HG03097 (cell line): ENCODE measurements at regions not wholly inside any gene's neighbourhood (a gene's known extent, or its start where the extent isn't known, plus 50 kb on each side); places are given as distances from the start of the nearest gene placed in this dataset.

Experiments used
- ATAC-seq: cut with Tn5 transposase; IDR thresholded peaks from one replicate; pipeline ENCODE4 v1.9.1; 2021; ENCODE audit not compliant: unreplicated experiment, low FRiP score

- no peak for ATAC-seq
Observed at GRCh38 chr5:4100739-4101138, 505.1 kb downstream of the IRX1 start.

GRCh38 chr5:4101189-4101588 is 505.6 kb downstream of the IRX1 start:
- no peak for ATAC-seq

GRCh38 chr5:4104831-4105597 is 509.4 kb downstream of the IRX1 start:
- ATAC-seq: no peak

- ATAC-seq: no peak
Observed at GRCh38 chr5:4108690-4109089, 513.1 kb downstream of the IRX1 start.

DNA sequence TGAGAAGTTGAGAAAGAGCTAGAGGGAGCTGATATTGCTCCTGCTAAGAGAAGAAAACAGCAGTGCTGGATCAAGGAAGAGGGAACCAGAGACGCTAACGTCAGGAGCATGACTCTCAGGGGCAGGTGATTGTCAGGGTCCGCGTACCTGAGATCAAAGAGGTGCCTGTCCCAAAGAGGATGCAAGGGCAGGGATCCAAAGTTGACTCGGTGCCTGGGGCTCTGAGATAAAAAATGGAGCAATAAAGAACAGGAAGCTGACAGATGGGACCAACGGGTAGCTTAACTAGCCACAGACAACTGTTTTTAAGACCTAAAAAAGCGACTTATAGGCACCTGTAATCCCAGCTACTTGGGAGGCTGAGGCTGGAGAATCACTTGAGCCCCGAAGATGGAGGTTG is 517.8 kb downstream of the IRX1 start:
- no peak for ATAC-seq

DNA sequence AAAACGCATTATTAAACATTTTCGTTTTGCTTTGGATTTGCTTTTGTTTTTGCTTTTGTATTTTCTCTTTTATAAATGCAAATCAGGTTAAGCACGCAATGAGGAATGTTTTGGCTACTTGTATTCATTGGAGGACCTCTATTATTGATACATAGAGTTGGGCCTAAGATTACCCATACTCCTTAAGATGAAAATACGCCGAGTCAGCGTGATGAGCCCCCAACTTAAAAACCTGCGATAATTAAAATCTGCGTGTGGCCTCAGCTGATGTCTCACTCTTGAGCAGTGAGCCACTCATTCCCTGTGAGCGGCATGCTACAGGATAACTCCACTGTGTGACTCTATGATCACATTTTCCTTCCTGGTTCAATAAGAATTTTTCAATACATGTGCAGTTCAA is 518.3 kb downstream of the IRX1 start:
- ATAC-seq: no peak

GRCh38 chr5:4114452-4114851 is 518.8 kb downstream of the IRX1 start:
- no peak for ATAC-seq

DNA sequence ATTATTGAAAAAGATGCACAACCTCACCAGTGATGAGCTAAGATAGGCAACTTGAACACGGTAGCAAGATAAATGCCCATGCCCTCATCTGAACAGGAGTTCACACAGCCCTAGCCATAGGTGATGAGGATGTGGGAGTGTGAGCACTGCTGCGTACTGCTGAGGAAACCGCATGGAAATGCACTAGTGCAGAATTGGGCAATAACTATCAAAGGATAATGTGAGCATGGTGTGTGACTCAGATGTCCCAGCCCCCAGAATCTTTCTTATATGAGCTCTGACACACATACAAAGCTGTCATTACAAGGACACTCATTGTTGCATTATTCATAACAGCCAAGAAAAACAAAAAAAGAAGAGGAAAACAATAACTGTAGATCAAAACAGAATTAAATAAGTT is 521.2 kb downstream of the IRX1 start:
- ATAC-seq: no peak

DNA sequence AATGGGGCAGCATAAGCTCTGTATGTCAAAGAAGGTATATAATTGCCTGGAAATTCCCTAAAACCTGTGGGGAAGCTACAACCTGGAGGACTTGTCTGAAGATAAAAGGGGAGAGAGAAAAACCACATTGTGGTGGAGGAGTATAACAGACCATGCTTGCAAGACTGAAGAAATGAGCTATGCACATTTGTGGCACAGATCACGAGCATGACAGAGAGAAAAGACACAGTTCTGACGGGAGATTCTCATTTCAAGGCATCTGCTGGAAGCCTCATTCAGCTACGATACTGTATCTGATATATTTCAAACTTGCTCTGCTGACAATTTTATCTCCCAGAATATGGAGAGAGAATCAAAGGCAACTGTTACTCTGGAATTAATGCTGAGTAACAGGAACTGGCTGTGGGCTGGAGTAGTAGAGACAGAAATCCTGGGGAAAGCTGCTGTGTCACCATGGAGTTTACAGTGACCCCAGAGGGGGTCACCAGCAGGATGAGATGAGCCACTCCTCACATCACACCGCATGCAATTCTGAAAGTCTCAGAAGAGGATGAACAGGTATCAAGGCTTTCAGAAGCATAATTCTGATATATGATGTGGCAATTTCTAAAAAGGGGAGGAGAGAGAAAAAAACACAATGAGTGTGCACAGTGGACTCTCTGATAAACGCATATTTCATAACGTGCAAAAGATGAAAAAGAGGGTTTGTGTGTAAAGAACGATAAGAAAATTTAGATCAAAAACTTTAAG is 528.8 kb downstream of the IRX1 start:
- ATAC-seq: no peak

DNA sequence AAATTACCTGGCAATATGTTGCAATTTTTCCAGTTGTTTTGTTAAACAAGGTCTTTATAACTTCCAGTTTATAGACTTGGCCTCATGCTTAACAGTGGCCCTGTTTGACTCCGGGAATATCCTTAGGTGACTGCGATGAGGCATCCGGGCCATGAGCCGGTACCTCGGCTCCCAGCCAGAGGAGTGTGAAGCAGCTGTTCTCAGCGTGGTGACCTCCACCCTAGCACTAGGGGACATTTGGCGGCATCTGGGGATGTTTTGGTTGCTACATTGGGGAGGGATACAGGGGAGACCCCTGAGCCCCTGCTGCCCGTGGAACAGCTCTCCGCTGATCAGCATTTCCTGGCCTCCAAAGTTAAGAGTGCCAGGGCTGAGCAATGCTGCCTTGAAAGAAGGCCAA is 533.4 kb downstream of the IRX1 start:
- no peak for ATAC-seq

DNA sequence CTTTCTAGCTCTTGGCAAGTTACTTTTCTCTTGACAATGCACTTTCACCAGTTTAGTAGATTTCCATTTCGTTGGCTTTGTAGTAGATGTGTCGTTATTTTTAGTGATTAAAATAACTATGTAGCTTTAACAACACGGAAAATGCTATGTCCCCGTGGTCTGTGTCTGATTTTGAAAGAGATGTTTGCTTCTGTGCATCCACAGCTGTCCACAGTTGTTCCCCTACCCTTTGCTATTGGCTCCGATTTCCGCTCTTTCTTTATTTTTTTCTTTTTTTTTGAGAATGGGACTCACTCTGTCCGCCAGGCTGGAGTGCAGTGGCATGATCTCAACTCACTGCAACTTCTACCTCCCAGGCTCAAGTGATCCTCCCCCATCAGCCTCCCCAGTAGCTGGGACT is 533.9 kb downstream of the IRX1 start:
- no peak for ATAC-seq

GRCh38 chr5:4130819-4131218 is 535.2 kb downstream of the IRX1 start:
- ATAC-seq: no peak

DNA sequence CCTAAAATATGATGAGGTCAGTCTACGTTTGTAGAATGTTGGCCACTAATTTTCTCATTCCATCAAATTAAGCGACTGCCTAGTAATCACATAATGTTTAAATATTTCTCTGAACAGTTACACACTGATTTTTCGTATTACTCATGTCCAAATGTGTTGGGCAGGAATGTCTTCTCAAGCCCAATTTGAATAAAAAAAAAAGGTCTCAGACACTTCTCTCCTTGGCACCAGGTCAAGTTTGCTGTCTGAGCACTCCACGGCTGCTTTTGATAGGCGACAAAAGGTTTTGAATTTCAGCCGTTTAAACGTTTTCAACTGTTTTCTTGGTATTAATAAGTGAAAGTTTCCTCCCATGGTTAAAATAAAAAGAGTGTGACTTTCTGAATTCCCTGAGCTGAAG is 542.1 kb downstream of the IRX1 start:
- no peak for ATAC-seq

DNA sequence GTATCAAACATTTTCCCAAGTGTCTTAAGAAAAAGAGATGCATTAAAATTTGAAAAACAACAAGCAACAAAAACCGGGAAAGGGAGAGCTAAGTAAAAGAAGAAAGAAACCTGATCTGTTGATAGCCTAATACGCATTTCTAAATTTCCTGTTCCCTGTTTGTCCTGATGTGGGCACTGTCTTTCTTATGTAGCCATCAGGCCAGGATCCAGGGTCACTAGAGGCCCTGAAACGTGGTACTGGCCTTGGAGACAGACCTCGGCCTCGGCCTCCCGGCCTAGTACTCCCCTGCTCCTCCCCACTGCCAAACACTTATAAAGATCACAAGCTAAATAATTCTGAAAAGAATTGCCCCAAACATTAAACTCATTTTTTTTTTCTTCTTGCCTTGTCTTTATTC is 547.2 kb downstream of the IRX1 start:
- no peak for ATAC-seq

DNA sequence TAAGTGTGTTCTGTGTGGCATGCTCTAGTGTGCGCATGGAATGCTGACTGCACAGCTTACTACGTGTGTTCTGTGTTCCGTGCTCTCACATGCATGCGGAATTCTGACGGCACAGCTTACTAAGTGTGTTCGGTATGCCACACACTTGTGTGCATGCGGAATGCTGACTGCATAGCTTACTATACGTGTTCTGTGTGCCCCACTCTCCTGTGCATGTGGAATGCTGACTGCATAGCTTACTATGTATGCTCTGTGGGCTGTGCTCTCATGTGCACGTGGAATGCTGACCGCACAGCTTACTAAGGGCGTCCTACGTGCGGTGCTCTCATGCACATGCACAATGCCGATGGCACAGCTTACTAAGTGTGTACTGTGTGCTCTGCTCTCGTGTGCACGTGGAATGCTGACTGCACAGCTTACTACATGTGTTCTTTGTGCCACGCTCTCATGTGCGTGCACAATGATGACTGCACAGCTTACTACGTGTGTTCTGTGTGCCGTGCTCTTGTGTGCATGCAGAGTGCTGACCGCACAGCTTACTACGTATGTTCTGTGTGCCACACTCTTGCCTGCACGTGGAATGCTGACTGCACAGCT is 548.9 kb downstream of the IRX1 start:
- ATAC-seq: no peak

GRCh38 chr5:4145511-4145910 is 549.9 kb downstream of the IRX1 start:
- no peak for ATAC-seq

DNA sequence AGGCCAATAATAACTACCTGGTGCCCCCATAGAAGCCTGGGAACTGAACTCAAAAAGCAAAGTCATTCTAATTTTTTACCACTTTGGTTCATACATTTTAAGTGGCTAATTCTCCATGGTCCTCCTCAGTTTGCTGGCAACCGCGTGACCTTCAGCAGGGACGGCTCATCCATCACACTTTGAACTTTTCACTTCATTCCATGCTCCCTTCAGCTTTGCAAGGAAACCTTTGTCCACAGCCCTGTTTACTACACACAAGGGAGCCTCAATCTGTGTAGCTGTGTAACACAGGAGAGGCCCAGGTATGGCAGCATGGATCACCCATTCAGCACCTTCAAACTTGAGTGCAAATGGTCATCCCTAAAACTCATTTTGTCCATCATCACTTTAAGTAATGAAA is 552.4 kb downstream of the IRX1 start:
- no peak for ATAC-seq

GRCh38 chr5:4150067-4150466 is 554.4 kb downstream of the IRX1 start:
- ATAC-seq: no peak

- ATAC-seq: no peak
Observed at GRCh38 chr5:4156153-4156552, 560.5 kb downstream of the IRX1 start.

DNA sequence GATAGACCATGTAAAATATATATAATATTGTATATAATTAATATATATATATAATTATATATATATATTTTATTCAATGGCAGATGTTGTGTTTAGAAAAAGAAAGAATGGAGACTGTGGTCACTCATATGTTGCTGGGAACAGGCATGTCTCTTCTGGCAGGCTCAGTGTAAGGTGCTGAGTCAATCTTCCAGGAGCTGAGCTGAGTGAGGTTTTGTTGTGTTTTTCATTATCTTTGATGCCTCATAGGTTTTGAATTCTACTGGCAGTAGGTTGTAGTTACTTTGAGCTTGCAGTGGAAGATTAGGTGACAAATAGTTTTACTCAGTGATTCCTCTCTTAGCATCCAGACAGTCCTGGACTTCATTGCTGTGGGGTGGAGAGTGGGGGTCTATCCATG is 561.3 kb downstream of the IRX1 start:
- ATAC-seq: no peak

DNA sequence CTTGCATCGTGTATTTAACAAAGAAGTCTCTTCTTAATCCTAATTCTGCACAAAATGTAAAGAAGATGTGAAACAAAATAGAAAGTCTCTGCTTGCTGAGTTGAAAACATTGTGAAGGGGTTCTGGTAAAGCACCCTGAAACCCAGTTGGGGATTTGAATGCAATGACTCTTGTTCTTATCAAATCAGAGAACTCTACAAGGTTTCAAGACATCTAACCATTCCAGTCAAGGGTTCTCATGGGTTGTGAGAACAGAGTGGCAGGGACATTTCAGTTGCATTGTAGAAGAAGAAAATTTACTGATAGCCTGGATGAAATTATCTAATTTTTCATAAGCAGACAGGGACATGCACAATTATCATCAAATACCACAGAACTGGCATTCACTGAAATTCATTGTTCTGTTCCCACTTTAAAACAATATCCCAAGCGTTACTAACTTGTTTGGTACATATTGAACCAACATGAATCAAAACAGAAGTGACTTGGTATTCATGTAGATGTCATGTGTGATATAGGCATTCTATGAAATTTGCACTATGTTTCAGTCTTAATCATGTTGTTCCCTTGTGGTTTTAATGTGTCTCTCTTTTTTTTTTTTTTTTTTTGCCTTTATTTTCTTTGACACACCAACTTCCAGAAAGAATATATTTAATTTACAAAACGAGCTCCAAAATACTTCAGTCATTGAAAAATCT is 563.3 kb downstream of the IRX1 start:
- no peak for ATAC-seq
